Epidermal melanocyte (primary cell): ENCODE measurements at regions not wholly inside any gene's neighbourhood (a gene's known extent, or its start where the extent isn't known, plus 50 kb on each side); places are given as distances from the start of the nearest gene placed in this dataset.
"Not testable (repeated sequence)": the region's sequence is repeated elsewhere in the genome, so short reads cannot be mapped to it uniquely, and the experiment has no call there.

ENCODE experiments used
- DNase-seq: peaks from one replicate; pipeline ENCODE4 v3.0.0; 2011; ENCODE audit warnings: low spot score; ENCODE audit not compliant: insufficient read length

GRCh38 chr12:92062539-92063493 is 82.8 kb downstream of the BTG1 start:
- DNase-seq = no peak

DNA sequence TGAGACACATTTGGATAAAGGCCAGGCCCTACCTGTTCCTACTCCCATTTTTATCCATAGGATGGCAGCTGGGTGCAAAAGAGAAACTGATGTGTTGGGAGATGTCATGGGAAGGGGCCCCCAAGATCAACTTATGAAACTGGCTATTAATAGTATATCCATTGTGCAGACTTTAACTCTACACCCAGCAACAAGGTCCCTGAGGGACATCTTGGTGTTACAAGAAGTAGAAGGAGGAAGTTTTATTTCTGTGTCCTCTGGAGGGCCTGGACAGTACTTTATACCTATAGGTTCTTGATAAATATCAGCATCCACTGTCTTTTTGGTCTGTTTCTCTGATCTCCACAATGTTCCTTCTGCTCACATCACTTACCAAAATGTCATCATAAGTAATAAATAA is 84.6 kb downstream of the BTG1 start:
- DNase-seq = no peak

GRCh38 chr12:92059960-92060359 is 85.7 kb downstream of the BTG1 start:
- DNase-seq = no peak

DNA sequence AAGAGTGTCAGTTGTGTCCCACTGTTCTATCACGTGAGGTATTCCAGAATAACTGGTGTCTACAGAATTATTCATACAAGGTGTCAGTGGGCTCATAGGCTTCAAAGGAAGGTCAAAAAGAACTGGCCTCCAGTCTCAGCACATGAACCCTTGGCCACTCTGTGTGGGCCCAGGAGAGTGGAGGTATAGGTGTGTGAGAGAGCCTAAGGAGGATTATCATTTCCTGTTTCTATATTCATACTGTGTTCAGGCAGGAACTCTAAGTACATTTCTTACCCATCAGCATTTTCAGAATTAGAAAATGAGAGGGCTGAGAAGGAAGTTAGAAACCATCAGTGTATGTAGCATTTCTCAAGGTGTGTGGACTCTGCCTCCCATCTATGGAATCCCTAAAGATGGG is 87.0 kb downstream of the BTG1 start:
- no peak for DNase-seq

GRCh38 chr12:92056756-92057155 is 88.9 kb downstream of the BTG1 start:
- not testable (repeated sequence) for DNase-seq

DNA sequence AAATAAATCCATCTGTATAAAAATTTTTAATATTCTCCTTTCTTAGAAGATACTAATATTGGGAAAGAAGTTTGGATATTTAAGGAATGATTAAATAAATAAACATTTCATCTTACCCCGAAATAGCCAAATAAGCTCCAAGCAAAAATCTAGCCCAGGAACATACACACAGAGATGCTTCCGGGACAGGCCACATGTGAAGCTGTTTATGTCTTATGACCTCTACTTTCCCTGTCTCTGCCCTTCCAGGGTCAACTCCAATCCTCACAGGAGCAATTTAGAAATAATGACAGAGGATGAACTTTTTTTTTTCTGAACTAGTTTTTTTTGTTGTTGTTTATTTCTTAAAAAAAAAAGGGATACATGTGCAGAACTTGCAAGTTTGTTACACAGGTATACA is 89.4 kb downstream of the BTG1 start:
- DNase-seq = no peak

GRCh38 chr12:92055877-92056276 is 89.8 kb downstream of the BTG1 start:
- no peak for DNase-seq

DNA sequence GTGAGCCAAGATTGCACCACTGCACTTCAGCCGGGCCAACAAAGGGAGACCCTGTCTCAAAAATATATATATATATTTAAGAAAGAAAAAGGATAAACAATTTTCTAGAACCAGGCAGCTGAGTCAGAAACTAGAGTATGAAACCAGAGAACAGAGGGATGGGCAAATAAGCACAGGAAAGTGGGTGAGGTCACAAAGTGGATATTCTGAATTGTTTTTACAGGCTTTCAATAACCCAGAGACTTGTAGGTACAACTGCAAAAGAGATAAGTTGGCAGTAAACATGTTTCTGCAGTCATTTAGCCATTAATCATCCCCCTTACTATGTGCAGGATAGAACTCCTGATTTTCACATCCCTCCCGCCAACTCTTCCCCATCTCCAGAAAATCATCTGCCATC is 94.2 kb downstream of the BTG1 start:
- DNase-seq = no peak

- no peak for DNase-seq
Observed at GRCh38 chr12:92049403-92049802, 96.2 kb downstream of the BTG1 start.

DNA sequence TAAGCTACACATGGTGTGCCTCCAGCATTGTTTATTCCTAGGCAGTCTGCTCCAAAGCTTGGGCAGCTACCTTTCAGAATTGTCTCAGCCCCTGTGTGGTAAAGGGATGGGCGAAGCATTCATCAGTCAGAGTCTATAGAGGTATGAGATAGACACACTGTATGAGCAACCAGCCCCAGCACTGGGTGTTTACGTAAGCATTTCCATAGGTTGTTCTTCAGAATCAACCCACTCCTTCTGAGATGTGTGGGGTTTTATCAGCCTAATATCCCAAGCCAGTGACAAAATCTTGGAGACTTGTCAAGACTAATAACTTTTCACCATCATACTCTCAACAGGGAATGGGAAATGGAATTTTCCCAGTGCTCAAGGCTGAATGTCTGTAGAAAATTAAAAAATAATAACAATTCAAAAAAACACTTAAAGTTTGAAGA is 98.2 kb downstream of the BTG1 start:
- DNase-seq = no peak

GRCh38 chr12:92046557-92047392 is 98.9 kb downstream of the BTG1 start:
- DNase-seq = no peak

- no peak for DNase-seq
Observed at GRCh38 chr12:92045852-92046251, 99.8 kb downstream of the BTG1 start.

- DNase-seq = no peak
Observed at GRCh38 chr12:92044435-92044834, 101.2 kb downstream of the BTG1 start.

GRCh38 chr12:92042791-92043531 is 102.7 kb downstream of the BTG1 start:
- no peak for DNase-seq

GRCh38 chr12:92041742-92042141 is 103.9 kb downstream of the BTG1 start:
- DNase-seq = no peak

GRCh38 chr12:92039046-92039445 is 106.6 kb downstream of the BTG1 start:
- DNase-seq = no peak

DNA sequence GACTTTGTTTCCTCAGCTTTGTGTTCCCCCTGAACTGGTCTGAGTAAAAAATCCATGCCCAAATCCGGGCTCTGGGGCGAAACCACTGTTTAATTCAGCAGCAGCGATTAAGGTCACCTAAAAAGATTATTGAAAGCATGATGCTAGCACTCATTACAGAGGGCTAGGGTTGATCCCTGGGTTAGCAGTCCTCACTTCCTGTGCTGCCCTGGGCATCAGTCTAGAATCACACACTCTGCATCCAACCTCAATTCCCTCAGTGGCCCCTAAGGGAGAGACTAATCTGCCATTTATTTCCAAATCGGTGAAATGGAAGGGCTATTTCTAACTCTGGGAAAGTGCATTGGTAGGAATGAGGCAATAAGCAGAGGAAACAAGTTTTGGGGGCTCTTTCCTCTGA is 107.2 kb downstream of the BTG1 start:
- no peak for DNase-seq

DNA sequence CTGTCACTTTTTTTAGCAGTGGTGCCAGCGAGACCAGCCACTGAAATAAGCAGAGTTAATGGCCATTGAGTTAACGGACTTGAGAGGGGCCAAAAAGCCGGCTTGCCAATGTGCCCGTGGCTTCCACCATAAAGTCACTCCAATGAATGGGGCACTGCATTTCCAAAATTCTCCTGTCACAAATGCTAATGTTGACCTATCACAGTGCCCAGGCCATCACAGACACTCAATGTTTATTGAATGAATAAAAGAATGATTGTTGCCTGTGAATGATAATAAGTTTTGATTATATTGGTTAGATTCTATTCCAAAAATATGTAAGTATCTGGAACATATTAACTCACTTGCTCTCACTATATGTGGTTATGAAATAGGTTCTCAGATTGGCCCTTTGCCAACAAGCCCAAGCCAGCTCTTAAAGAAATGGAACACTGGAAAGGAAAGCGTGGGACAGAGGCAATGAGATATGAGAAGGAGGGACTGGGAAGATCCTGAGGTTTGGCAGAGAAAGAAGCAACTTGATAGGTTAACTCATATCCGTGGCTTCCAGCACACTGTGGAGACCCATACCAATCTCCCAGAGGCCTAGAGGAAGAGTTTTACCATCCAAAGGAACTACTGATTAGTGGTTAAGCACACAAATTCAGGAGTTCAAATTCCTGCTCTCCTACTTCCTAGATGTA is 108.7 kb downstream of the BTG1 start:
- no peak for DNase-seq

- DNase-seq = no peak
Observed at GRCh38 chr12:92036061-92036620, 109.5 kb downstream of the BTG1 start.

DNA sequence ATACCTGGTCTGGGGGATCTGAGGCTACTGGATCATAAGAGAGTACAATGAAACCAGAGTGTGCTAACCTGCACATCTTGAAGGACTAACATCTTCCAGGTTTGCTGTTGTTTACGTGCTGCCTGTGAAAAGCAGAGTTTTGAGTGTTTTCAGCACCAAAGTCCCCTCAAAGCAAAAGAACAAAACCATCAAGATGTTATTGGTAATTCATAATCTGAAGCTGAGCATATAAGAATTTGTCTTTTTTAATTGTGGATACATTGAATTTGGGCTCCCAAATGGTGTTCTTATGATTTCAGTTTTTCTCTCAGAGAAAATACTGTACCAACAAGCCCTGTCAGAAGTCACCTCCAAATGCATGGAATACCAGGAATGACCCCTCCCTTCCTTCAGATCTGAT is 110.2 kb downstream of the BTG1 start:
- no peak for DNase-seq
